ENCODE measurements at regions not wholly inside any gene's neighbourhood (a gene's known extent, or its start where the extent isn't known, plus 50 kb on each side); places are given as distances from the start of the nearest gene placed in this dataset.

- Histone ChIP-seq H3K9me3 (no peaks in the 10 kb centered on the region), H3K4me1 (ENCODE audit: control insufficient read depth in 1 of 2, low read depth in 2 of 2) (no peaks in the 10 kb centered on the region), H3K36me3 (no peaks in the 10 kb centered on the region), H3K4me3 (no peak overlapping the region), H3K27me3 (replicated peaks; ENCODE audit: insufficient read depth) (no peaks in the 10 kb centered on the region), H3K27ac (no peak overlapping the region)
- ATAC-seq (ENCODE audit: insufficient number of reproducible peaks, low FRiP score, low read depth) (no peak), DNase-seq (ENCODE audit: low spot score) (no peak)
- no peak for TF ChIP-seq CTCF (IDR thresholded peaks at IDR 0.05)
Observed at GRCh38 chr12:69085852-69086251, 152.9 kb upstream of the CPM start.

- no peaks in the 10 kb centered on the region for H3K4me1 ChIP-seq (ENCODE audit: control insufficient read depth in 1 of 2, low read depth in 2 of 2)
- H3K9me3 ChIP-seq, result no peaks in the 10 kb centered on the region
- DNase-seq (ENCODE audit: low spot score) (no peak), ATAC-seq (ENCODE audit: insufficient number of reproducible peaks, low FRiP score, low read depth) (no peak)
- H3K4me3 ChIP-seq, result no peak overlapping the region
- H3K36me3 ChIP-seq, result no peaks in the 10 kb centered on the region
- H3K27ac ChIP-seq, result no peak overlapping the region
- H3K27me3 ChIP-seq (replicated peaks; ENCODE audit: insufficient read depth), result no peaks in the 10 kb centered on the region
- no peak for TF ChIP-seq CTCF (IDR thresholded peaks at IDR 0.05)
Observed at GRCh38 chr12:69087986-69088385, 151.4 kb upstream of the CPSF6 start.

- ATAC-seq (ENCODE audit: insufficient number of reproducible peaks, low FRiP score, low read depth), result no peak
- no peak overlapping the region for H3K27ac ChIP-seq
- H3K4me3 ChIP-seq, result no peak overlapping the region
- no peaks in the 10 kb centered on the region for H3K36me3 ChIP-seq
- no peaks in the 10 kb centered on the region for H3K9me3 ChIP-seq
- TF ChIP-seq CTCF (IDR thresholded peaks at IDR 0.05), result no peak
- H3K27me3 ChIP-seq (replicated peaks; ENCODE audit: insufficient read depth), result no peaks in the 10 kb centered on the region
- no peak for DNase-seq (ENCODE audit: low spot score)
- H3K4me1 ChIP-seq (ENCODE audit: control insufficient read depth in 1 of 2, low read depth in 2 of 2), result no peaks in the 10 kb centered on the region
Observed at GRCh38 chr12:69090722-69091121, 148.6 kb upstream of the CPSF6 start.

- DNase-seq (ENCODE audit: low spot score) (no peak), ATAC-seq (ENCODE audit: insufficient number of reproducible peaks, low FRiP score, low read depth) (no peak)
- no peak for TF ChIP-seq CTCF (IDR thresholded peaks at IDR 0.05)
- Histone ChIP-seq H3K27me3 (replicated peaks; ENCODE audit: insufficient read depth) (no peaks in the 10 kb centered on the region), H3K4me1 (ENCODE audit: control insufficient read depth in 1 of 2, low read depth in 2 of 2) (no peaks in the 10 kb centered on the region), H3K36me3 (no peaks in the 10 kb centered on the region), H3K4me3 (no peak overlapping the region), H3K9me3 (no peaks in the 10 kb centered on the region), H3K27ac (no peak overlapping the region)
Observed at GRCh38 chr12:69091442-69092017, 147.8 kb upstream of the CPSF6 start.

GRCh38 chr12:69092137-69092536, 147.2 kb upstream of the CPSF6 start:
- no peak overlapping the region for H3K4me3 ChIP-seq

More at GRCh38 chr12:69092137-69092536, 147.2 kb upstream of the CPSF6 start:
- Histone ChIP-seq H3K9me3 (no peaks in the 10 kb centered on the region), H3K36me3 (no peaks in the 10 kb centered on the region), H3K27me3 (replicated peaks; ENCODE audit: insufficient read depth) (no peaks in the 10 kb centered on the region), H3K4me1 (ENCODE audit: control insufficient read depth in 1 of 2, low read depth in 2 of 2) (no peaks in the 10 kb centered on the region), H3K27ac (no peak overlapping the region)
- DNase-seq (ENCODE audit: low spot score), result no peak
- TF ChIP-seq CTCF (IDR thresholded peaks at IDR 0.05), result no peak
- ATAC-seq (ENCODE audit: insufficient number of reproducible peaks, low FRiP score, low read depth), result no peak
